Activated T-helper 17 cell treated with anti-CD3 and anti-CD28 coated beads, Interleukin-2, amount 50 U/mL, for 72 hours (primary cell): ENCODE measurements at regions not wholly inside any gene's neighbourhood (a gene's known extent, or its start where the extent isn't known, plus 50 kb on each side); places are given as distances from the start of the nearest gene placed in this dataset.

Experiments used
- ATAC-seq: fragments of 150-1000 bp; cut with Tn5 transposase; replicated peaks from 2 replicates; pipeline ENCODE4 v1.10.0; 2021; ENCODE audit warnings: mild to moderate bottlenecking, moderate library complexity
- H3K27ac Mint-ChIP-seq: one replicate; pipeline ENCODE4 v1.8.0; 2022; ENCODE audit warnings: mixed read lengths
- H3K27me3 Mint-ChIP-seq: one replicate; pipeline ENCODE4 v1.8.0; 2022; ENCODE audit warnings: mixed read lengths
- H3K36me3 Mint-ChIP-seq: one replicate; pipeline ENCODE4 v1.8.0; 2022; ENCODE audit warnings: low read depth, mild to moderate bottlenecking, mixed read lengths
- H3K4me1 Mint-ChIP-seq: one replicate; pipeline ENCODE4 v1.8.0; 2022; ENCODE audit warnings: mixed read lengths
- H3K4me3 Mint-ChIP-seq: one replicate; pipeline ENCODE4 v1.8.0; 2022; ENCODE audit warnings: mild to moderate bottlenecking, mixed read lengths
- H3K9me3 Mint-ChIP-seq: one replicate; pipeline ENCODE4 v1.8.0; 2022; ENCODE audit warnings: mixed read lengths

- ATAC-seq, result no peak
- H3K27me3 Mint-ChIP-seq, result no peaks in the 10 kb centered on the region
- no peak overlapping the region for H3K4me3 Mint-ChIP-seq
- H3K27ac Mint-ChIP-seq, result no peak overlapping the region
- H3K36me3 Mint-ChIP-seq, result no peaks in the 10 kb centered on the region
- no peaks in the 10 kb centered on the region for H3K4me1 Mint-ChIP-seq
- H3K9me3 Mint-ChIP-seq, result peaks cover 17% of the 10 kb centered on the region
These were observed 539.6 kb upstream of the LRRTM4 start for GRCh38 chr2:78061732-78062131.

DNA sequence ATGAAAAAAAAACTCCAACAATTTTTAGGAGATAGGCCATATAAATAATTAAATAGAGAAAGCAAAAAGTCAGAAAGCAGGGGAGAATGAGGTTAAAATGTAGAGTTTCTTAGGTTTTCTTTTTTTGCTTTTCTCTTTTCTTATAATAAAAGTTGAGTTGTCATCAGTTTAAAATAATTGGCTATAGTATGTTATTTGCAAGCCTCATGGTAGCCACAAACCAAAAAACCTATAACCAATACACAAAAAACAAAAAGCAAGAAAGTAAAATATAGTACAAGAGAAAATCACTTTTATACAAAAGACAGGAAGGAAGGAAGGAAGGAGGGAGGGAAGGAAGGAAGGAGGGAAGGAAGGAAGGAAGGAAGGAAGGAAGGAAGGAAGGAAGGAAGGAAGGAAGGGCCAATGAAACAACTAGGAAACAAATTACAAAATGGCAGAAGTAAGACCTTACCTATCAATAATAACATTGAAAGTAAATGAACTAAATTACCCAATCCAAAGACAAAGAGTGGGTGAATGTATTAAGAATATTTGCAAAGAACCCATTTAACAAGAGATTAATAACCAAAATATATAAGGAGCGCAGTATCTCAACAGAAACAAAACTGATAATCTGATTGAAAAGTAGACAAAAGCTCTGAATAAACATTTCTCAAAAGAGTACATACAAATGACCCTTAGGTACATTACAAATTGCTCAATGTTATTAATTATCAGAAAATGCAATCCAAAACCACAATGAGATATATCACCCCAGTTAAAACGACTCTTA is 541.3 kb upstream of the LRRTM4 start:
- H3K36me3 Mint-ChIP-seq, result no peaks in the 10 kb centered on the region
- no peaks in the 10 kb centered on the region for H3K27me3 Mint-ChIP-seq
- H3K4me1 Mint-ChIP-seq, result no peaks in the 10 kb centered on the region
- H3K27ac Mint-ChIP-seq, result no peak overlapping the region
- peaks cover 17% of the 10 kb centered on the region for H3K9me3 Mint-ChIP-seq
- no peak for ATAC-seq
- no peak overlapping the region for H3K4me3 Mint-ChIP-seq

GRCh38 chr2:78065366-78065765 is 543.2 kb upstream of the LRRTM4 start:
- no peak overlapping the region for H3K27ac Mint-ChIP-seq
- H3K4me1 Mint-ChIP-seq, result no peaks in the 10 kb centered on the region
- peaks cover 17% of the 10 kb centered on the region for H3K9me3 Mint-ChIP-seq
- no peak overlapping the region for H3K4me3 Mint-ChIP-seq
- ATAC-seq, result no peak
- H3K36me3 Mint-ChIP-seq, result no peaks in the 10 kb centered on the region
- H3K27me3 Mint-ChIP-seq, result no peaks in the 10 kb centered on the region

- no peak for ATAC-seq
- Mint-ChIP-seq H3K4me1 (no peaks in the 10 kb centered on the region), H3K36me3 (no peaks in the 10 kb centered on the region), H3K9me3 (peaks cover 8% of the 10 kb centered on the region), H3K27me3 (no peaks in the 10 kb centered on the region), H3K27ac (no peak overlapping the region), H3K4me3 (no peak overlapping the region)
These were observed 546.6 kb upstream of the LRRTM4 start for GRCh38 chr2:78068808-78069207.

GRCh38 chr2:78070693-78071092 is 548.5 kb upstream of the LRRTM4 start:
- Mint-ChIP-seq H3K9me3 (peaks cover 15% of the 10 kb centered on the region), H3K27ac (no peak overlapping the region), H3K27me3 (no peaks in the 10 kb centered on the region), H3K36me3 (no peaks in the 10 kb centered on the region), H3K4me3 (no peak overlapping the region), H3K4me1 (no peaks in the 10 kb centered on the region)
- no peak for ATAC-seq

DNA sequence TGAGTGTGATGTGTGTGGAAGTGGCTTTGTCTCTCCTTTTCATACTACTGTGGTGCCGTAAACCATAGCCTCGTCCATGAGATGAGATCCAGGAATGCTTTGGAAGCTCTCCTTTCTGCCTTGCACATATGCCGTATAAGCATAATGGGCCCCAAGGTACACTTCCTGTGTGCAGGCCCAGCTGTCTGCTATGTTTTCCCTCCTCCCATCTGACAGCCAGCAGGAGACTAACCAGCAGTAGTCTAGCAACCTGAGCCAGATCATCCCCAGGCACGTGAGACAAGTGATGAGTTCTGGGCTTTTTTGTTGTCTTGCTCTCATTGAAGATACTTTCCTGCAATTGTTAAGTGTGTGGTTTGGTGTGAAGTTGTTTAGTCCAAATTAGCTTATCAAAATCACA is 555.5 kb upstream of the LRRTM4 start:
- H3K4me1 Mint-ChIP-seq, result no peaks in the 10 kb centered on the region
- H3K36me3 Mint-ChIP-seq, result no peaks in the 10 kb centered on the region
- H3K4me3 Mint-ChIP-seq, result no peak overlapping the region
- ATAC-seq, result no peak
- H3K27ac Mint-ChIP-seq, result no peak overlapping the region
- H3K9me3 Mint-ChIP-seq, result peaks cover 29% of the 10 kb centered on the region
- no peaks in the 10 kb centered on the region for H3K27me3 Mint-ChIP-seq

GRCh38 chr2:78082555-78082954 is 560.4 kb upstream of the LRRTM4 start:
- Mint-ChIP-seq H3K27me3 (no peaks in the 10 kb centered on the region), H3K27ac (no peak overlapping the region), H3K4me3 (no peak overlapping the region), H3K9me3 (peaks cover 26% of the 10 kb centered on the region), H3K36me3 (no peaks in the 10 kb centered on the region), H3K4me1 (no peaks in the 10 kb centered on the region)
- ATAC-seq, result no peak

DNA sequence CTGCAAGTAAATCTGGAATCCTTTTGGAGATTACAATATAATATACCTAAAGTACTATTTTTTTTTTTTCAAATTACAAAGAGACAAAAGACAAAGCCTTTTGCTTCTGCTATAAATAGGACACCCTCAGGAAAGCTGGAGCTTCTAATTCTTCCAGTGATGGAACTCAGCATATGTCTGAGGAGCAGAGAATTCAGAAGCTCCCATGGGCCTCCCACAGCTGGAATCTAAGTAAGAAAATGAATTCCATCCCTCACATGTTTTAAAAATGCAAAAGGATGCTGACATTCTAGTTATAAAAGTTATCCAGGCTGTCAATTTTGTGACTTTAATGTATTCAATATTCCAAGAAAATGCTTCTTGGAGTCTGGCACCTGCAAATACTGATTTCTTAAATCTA is 571.3 kb upstream of the LRRTM4 start:
- H3K27ac Mint-ChIP-seq, result no peak overlapping the region
- H3K9me3 Mint-ChIP-seq, result peaks cover 6% of the 10 kb centered on the region
- no peaks in the 10 kb centered on the region for H3K4me1 Mint-ChIP-seq
- H3K4me3 Mint-ChIP-seq, result no peak overlapping the region
- H3K36me3 Mint-ChIP-seq, result no peaks in the 10 kb centered on the region
- no peak for ATAC-seq
- H3K27me3 Mint-ChIP-seq, result no peaks in the 10 kb centered on the region

DNA sequence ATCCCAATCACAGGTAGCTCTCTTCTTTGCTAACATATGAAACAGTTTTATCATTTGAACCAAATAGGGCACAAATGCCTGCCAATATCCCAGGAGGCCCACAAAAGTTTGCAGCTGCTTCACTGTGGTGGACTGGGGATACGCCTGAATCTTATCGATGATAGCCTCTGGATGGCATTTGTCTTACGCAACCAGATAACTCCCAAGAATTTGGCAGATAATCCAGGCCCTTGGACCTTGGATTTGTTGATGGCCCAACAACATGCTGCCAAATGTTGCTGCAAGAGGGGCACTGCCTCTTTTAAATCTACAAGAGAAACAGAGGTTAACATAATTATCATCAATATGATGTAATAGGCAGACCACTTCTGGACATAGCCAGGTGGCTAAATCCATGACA is 587.1 kb upstream of the LRRTM4 start:
- Mint-ChIP-seq H3K4me3 (no peak overlapping the region), H3K9me3 (peaks cover 29% of the 10 kb centered on the region), H3K27ac (no peak overlapping the region), H3K4me1 (no peaks in the 10 kb centered on the region), H3K36me3 (no peaks in the 10 kb centered on the region), H3K27me3 (no peaks in the 10 kb centered on the region)
- no peak for ATAC-seq

- Mint-ChIP-seq H3K27me3 (no peaks in the 10 kb centered on the region), H3K4me1 (no peaks in the 10 kb centered on the region)
These were observed 593.1 kb upstream of the LRRTM4 start for GRCh38 chr2:78115291-78115690.

GRCh38 chr2:78118037-78118436 is 595.9 kb upstream of the LRRTM4 start:
- Mint-ChIP-seq H3K4me1 (no peaks in the 10 kb centered on the region), H3K27ac (no peak overlapping the region), H3K36me3 (no peaks in the 10 kb centered on the region), H3K9me3 (peaks cover 17% of the 10 kb centered on the region), H3K27me3 (no peaks in the 10 kb centered on the region), H3K4me3 (no peak overlapping the region)
- ATAC-seq, result no peak

More at GRCh38 chr2:78115291-78115690, 593.1 kb upstream of the LRRTM4 start:
- no peak overlapping the region for H3K4me3 Mint-ChIP-seq
- ATAC-seq, result no peak
- no peak overlapping the region for H3K27ac Mint-ChIP-seq
- peaks cover 25% of the 10 kb centered on the region for H3K9me3 Mint-ChIP-seq
- H3K36me3 Mint-ChIP-seq, result no peaks in the 10 kb centered on the region

DNA sequence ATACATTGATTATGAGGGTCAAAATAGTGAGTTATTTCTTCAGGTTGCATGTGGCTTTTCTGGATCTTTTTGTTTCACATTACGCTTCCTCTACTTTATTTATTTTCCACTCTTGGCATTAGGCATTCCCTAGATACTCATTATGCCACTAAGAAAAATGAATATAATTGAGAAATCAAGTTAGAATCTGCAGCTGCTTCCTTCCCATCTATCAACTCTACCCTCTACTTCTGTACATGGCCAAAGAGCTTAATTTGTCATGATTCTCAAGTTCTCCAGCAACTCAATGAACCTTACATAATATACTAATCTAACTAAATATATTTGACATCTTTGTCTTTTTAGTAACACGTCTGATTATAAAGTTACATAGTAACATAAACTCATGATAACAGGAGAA is 598.1 kb upstream of the LRRTM4 start:
- Mint-ChIP-seq H3K27me3 (no peaks in the 10 kb centered on the region), H3K9me3 (peaks cover 16% of the 10 kb centered on the region), H3K27ac (no peak overlapping the region), H3K4me1 (no peaks in the 10 kb centered on the region), H3K36me3 (no peaks in the 10 kb centered on the region), H3K4me3 (no peak overlapping the region)
- ATAC-seq, result no peak

- ATAC-seq, result no peak
These were observed 602.9 kb upstream of the LRRTM4 start for GRCh38 chr2:78125042-78125441.

GRCh38 chr2:78127424-78127823 is 605.2 kb upstream of the LRRTM4 start:
- no peak overlapping the region for H3K4me3 Mint-ChIP-seq
- no peak for ATAC-seq
- no peaks in the 10 kb centered on the region for H3K36me3 Mint-ChIP-seq
- peaks cover 7% of the 10 kb centered on the region for H3K9me3 Mint-ChIP-seq
- no peak overlapping the region for H3K27ac Mint-ChIP-seq
- H3K27me3 Mint-ChIP-seq, result no peaks in the 10 kb centered on the region
- H3K4me1 Mint-ChIP-seq, result no peaks in the 10 kb centered on the region

More at GRCh38 chr2:78125042-78125441, 602.9 kb upstream of the LRRTM4 start:
- Mint-ChIP-seq H3K27ac (no peak overlapping the region), H3K4me3 (no peak overlapping the region), H3K4me1 (no peaks in the 10 kb centered on the region), H3K36me3 (no peaks in the 10 kb centered on the region), H3K9me3 (peaks cover 7% of the 10 kb centered on the region), H3K27me3 (no peaks in the 10 kb centered on the region)

- no peak overlapping the region for H3K27ac Mint-ChIP-seq
- no peak for ATAC-seq
- no peaks in the 10 kb centered on the region for H3K27me3 Mint-ChIP-seq
- H3K4me3 Mint-ChIP-seq, result no peak overlapping the region
- no peaks in the 10 kb centered on the region for H3K36me3 Mint-ChIP-seq
- H3K9me3 Mint-ChIP-seq, result peaks cover 7% of the 10 kb centered on the region
- no peaks in the 10 kb centered on the region for H3K4me1 Mint-ChIP-seq
These were observed 610.5 kb upstream of the LRRTM4 start for GRCh38 chr2:78132391-78133370.
